ENCODE measurements at regions not wholly inside any gene's neighbourhood (a gene's known extent, or its start where the extent isn't known, plus 50 kb on each side); places are given as distances from the start of the nearest gene placed in this dataset.

- H3K27ac ChIP-seq (ENCODE audit: low read length), result no peak overlapping the region
- DNase-seq, result no peak
- no peak overlapping the region for H3K4me3 ChIP-seq (ENCODE audit: low read length)
- no peaks in the 10 kb centered on the region for H3K4me1 ChIP-seq (ENCODE audit: control insufficient read depth, insufficient read depth, low read length)
- no peaks in the 10 kb centered on the region for H3K9me3 ChIP-seq (ENCODE audit: control insufficient read depth, low read depth, low read length)
- no peaks in the 10 kb centered on the region for H3K36me3 ChIP-seq (ENCODE audit: control insufficient read depth, insufficient read depth, low read length)
- 50% methylated on average over 1 of the region's 2 CpGs for WGBS (ENCODE audit: insufficient coverage, low lambda C conversion rate)
- no peaks in the 10 kb centered on the region for H3K27me3 ChIP-seq (ENCODE audit: control insufficient read depth, insufficient read depth, low read length)
These were observed 474.9 kb upstream of the SOX5 start for GRCh38 chr12:24424376-24424775.

DNA sequence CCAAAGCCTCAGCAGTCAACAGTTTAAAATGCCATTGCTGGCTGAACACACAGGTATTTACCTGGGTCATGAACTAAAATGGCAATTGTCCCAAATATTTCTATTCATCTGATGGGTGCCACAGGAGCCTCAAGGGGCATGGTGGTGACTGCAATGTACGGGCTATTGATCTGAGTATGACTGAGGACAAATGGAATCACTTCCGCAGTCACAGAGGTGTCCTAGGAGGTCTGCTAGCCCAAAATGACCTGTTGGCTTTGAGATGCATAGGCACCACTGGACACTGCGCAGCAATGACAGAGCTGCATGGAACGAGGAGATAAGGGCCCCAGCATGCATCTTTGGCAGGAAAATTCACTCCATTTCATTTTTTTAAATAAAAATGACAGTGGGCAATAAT is 474.1 kb upstream of the SOX5 start:
- Histone ChIP-seq H3K4me1 (ENCODE audit: control insufficient read depth, insufficient read depth, low read length) (no peaks in the 10 kb centered on the region), H3K4me3 (ENCODE audit: low read length) (no peak overlapping the region), H3K9me3 (ENCODE audit: control insufficient read depth, low read depth, low read length) (no peaks in the 10 kb centered on the region), H3K27me3 (ENCODE audit: control insufficient read depth, insufficient read depth, low read length) (no peaks in the 10 kb centered on the region), H3K36me3 (ENCODE audit: control insufficient read depth, insufficient read depth, low read length) (no peaks in the 10 kb centered on the region), H3K27ac (ENCODE audit: low read length) (no peak overlapping the region)
- DNase-seq, result no peak
- WGBS (ENCODE audit: insufficient coverage, low lambda C conversion rate), result no CpG with 5 or more reads among the region's 4 CpGs

- no peak overlapping the region for H3K4me3 ChIP-seq (ENCODE audit: low read length)
- H3K9me3 ChIP-seq (ENCODE audit: control insufficient read depth, low read depth, low read length), result no peaks in the 10 kb centered on the region
- H3K27me3 ChIP-seq (ENCODE audit: control insufficient read depth, insufficient read depth, low read length), result no peaks in the 10 kb centered on the region
- no peak for DNase-seq
- H3K36me3 ChIP-seq (ENCODE audit: control insufficient read depth, insufficient read depth, low read length), result no peaks in the 10 kb centered on the region
- WGBS (ENCODE audit: insufficient coverage, low lambda C conversion rate), result 100% methylated on average over 1 of the region's 5 CpGs
- no peaks in the 10 kb centered on the region for H3K4me1 ChIP-seq (ENCODE audit: control insufficient read depth, insufficient read depth, low read length)
- no peak overlapping the region for H3K27ac ChIP-seq (ENCODE audit: low read length)
These were observed 472.3 kb upstream of the SOX5 start for GRCh38 chr12:24421759-24422158.

DNA sequence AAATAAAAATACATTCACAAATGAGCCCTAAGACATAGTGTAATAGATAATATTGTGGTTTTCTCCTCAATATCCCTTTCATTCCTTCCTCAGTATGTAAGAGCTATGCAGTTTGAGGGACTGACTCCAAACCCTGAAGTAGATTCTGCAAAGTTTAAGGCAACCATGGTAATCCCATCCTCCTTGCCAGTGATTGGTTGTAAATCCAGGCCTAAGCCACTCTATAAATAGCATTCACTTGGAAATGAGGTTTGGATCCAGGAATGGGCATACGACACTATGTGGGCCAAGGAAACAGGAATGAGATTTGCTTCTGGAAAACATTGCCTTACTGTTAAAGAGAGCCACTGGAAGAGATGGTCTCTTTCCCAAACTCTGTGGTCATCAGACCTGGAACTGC is 468.7 kb upstream of the SOX5 start:
- H3K4me3 ChIP-seq (ENCODE audit: low read length), result no peak overlapping the region

GRCh38 chr12:24416423-24417109 is 467.1 kb upstream of the SOX5 start:
- WGBS (ENCODE audit: insufficient coverage, low lambda C conversion rate), result 80% methylated on average over 1 of the region's 7 CpGs
- no peaks in the 10 kb centered on the region for H3K9me3 ChIP-seq (ENCODE audit: control insufficient read depth, low read depth, low read length)
- H3K4me3 ChIP-seq (ENCODE audit: low read length), result no peak overlapping the region
- H3K36me3 ChIP-seq (ENCODE audit: control insufficient read depth, insufficient read depth, low read length), result no peaks in the 10 kb centered on the region
- no peaks in the 10 kb centered on the region for H3K4me1 ChIP-seq (ENCODE audit: control insufficient read depth, insufficient read depth, low read length)
- no peaks in the 10 kb centered on the region for H3K27me3 ChIP-seq (ENCODE audit: control insufficient read depth, insufficient read depth, low read length)
- H3K27ac ChIP-seq (ENCODE audit: low read length), result no peak overlapping the region
- DNase-seq, result no peak

More for the DNA sequence above, 468.7 kb upstream of the SOX5 start:
- DNase-seq, result no peak
- no peaks in the 10 kb centered on the region for H3K4me1 ChIP-seq (ENCODE audit: control insufficient read depth, insufficient read depth, low read length)
- no CpG with 5 or more reads among the region's 1 CpG for WGBS (ENCODE audit: insufficient coverage, low lambda C conversion rate)
- H3K27ac ChIP-seq (ENCODE audit: low read length), result no peak overlapping the region
- no peaks in the 10 kb centered on the region for H3K9me3 ChIP-seq (ENCODE audit: control insufficient read depth, low read depth, low read length)
- H3K27me3 ChIP-seq (ENCODE audit: control insufficient read depth, insufficient read depth, low read length), result no peaks in the 10 kb centered on the region
- H3K36me3 ChIP-seq (ENCODE audit: control insufficient read depth, insufficient read depth, low read length), result no peaks in the 10 kb centered on the region

- WGBS (ENCODE audit: insufficient coverage, low lambda C conversion rate), result 86% methylated on average over 4 of the region's 6 CpGs
- Histone ChIP-seq H3K9me3 (ENCODE audit: control insufficient read depth, low read depth, low read length) (no peaks in the 10 kb centered on the region), H3K4me1 (ENCODE audit: control insufficient read depth, insufficient read depth, low read length) (no peaks in the 10 kb centered on the region), H3K36me3 (ENCODE audit: control insufficient read depth, insufficient read depth, low read length) (no peaks in the 10 kb centered on the region), H3K27ac (ENCODE audit: low read length) (no peak overlapping the region), H3K4me3 (ENCODE audit: low read length) (no peak overlapping the region), H3K27me3 (ENCODE audit: control insufficient read depth, insufficient read depth, low read length) (no peaks in the 10 kb centered on the region)
- no peak for DNase-seq
These were observed 466.5 kb upstream of the SOX5 start for GRCh38 chr12:24415934-24416333.

- H3K9me3 ChIP-seq (ENCODE audit: control insufficient read depth, low read depth, low read length), result no peaks in the 10 kb centered on the region
- H3K4me3 ChIP-seq (ENCODE audit: low read length), result no peak overlapping the region
- 60% methylated on average over 1 of the region's 5 CpGs for WGBS (ENCODE audit: insufficient coverage, low lambda C conversion rate)
- no peaks in the 10 kb centered on the region for H3K4me1 ChIP-seq (ENCODE audit: control insufficient read depth, insufficient read depth, low read length)
- no peaks in the 10 kb centered on the region for H3K27me3 ChIP-seq (ENCODE audit: control insufficient read depth, insufficient read depth, low read length)
- no peaks in the 10 kb centered on the region for H3K36me3 ChIP-seq (ENCODE audit: control insufficient read depth, insufficient read depth, low read length)
- H3K27ac ChIP-seq (ENCODE audit: low read length), result no peak overlapping the region
- no peak for DNase-seq
These were observed 465.0 kb upstream of the SOX5 start for GRCh38 chr12:24414480-24414879.

DNA sequence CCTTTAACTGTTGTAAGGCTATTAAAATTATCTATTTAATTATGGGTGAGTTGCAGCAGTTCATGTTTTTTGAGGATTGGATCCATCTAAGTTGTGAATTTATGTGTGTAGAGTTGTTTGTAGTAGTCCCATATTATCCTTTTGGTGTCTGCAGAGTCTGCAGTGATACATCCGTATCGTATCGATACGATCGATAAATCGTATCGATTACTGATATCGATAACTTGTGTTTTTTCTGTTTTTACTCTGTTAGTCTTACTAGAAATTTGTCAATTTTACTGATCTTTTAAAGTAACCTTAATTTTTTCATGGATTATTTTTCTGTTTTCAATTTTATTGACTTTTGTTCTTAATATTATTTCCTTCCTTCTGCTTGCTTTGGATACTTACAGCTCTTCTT is 462.5 kb upstream of the SOX5 start:
- Histone ChIP-seq H3K4me3 (ENCODE audit: low read length) (no peak overlapping the region), H3K9me3 (ENCODE audit: control insufficient read depth, low read depth, low read length) (no peaks in the 10 kb centered on the region), H3K27ac (ENCODE audit: low read length) (no peak overlapping the region), H3K27me3 (ENCODE audit: control insufficient read depth, insufficient read depth, low read length) (no peaks in the 10 kb centered on the region), H3K4me1 (ENCODE audit: control insufficient read depth, insufficient read depth, low read length) (no peaks in the 10 kb centered on the region), H3K36me3 (ENCODE audit: control insufficient read depth, insufficient read depth, low read length) (no peaks in the 10 kb centered on the region)
- 100% methylated on average over 8 of the region's 8 CpGs for WGBS (ENCODE audit: insufficient coverage, low lambda C conversion rate)
- no peak for DNase-seq

DNA sequence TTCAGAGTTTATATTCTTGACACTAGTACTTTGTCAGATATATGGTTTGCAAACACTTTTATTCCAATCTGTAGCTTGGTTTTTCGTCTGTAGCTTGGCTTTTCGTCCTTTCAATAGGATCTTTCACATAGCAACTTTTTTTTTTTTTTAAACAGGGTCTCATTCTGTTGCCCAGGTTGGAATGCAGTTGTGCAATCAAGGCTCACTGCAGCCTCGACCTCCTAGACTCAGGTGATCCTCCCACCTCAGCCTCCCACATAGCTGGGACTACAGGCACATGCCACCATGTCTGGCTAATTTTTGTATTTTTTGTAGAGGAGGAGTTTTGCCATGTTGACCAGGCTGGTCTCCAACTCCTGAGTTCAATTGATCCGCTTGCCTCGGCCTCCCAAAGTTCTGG is 460.4 kb upstream of the SOX5 start:
- Histone ChIP-seq H3K36me3 (ENCODE audit: control insufficient read depth, insufficient read depth, low read length) (no peaks in the 10 kb centered on the region), H3K9me3 (ENCODE audit: control insufficient read depth, low read depth, low read length) (no peaks in the 10 kb centered on the region), H3K4me3 (ENCODE audit: low read length) (no peak overlapping the region), H3K27ac (ENCODE audit: low read length) (no peak overlapping the region), H3K27me3 (ENCODE audit: control insufficient read depth, insufficient read depth, low read length) (no peaks in the 10 kb centered on the region), H3K4me1 (ENCODE audit: control insufficient read depth, insufficient read depth, low read length) (no peaks in the 10 kb centered on the region)
- DNase-seq, result no peak
- WGBS (ENCODE audit: insufficient coverage, low lambda C conversion rate), result 90% methylated on average over 2 of the region's 5 CpGs

- H3K4me3 ChIP-seq (ENCODE audit: low read length), result no peak overlapping the region
- no peaks in the 10 kb centered on the region for H3K36me3 ChIP-seq (ENCODE audit: control insufficient read depth, insufficient read depth, low read length)
- H3K27ac ChIP-seq (ENCODE audit: low read length), result no peak overlapping the region
- no peaks in the 10 kb centered on the region for H3K4me1 ChIP-seq (ENCODE audit: control insufficient read depth, insufficient read depth, low read length)
- H3K9me3 ChIP-seq (ENCODE audit: control insufficient read depth, low read depth, low read length), result no peaks in the 10 kb centered on the region
- 83% methylated on average over 3 of the region's 5 CpGs for WGBS (ENCODE audit: insufficient coverage, low lambda C conversion rate)
- H3K27me3 ChIP-seq (ENCODE audit: control insufficient read depth, insufficient read depth, low read length), result no peaks in the 10 kb centered on the region
- no peak for DNase-seq
These were observed 458.8 kb upstream of the SOX5 start for GRCh38 chr12:24408305-24408704.

DNA sequence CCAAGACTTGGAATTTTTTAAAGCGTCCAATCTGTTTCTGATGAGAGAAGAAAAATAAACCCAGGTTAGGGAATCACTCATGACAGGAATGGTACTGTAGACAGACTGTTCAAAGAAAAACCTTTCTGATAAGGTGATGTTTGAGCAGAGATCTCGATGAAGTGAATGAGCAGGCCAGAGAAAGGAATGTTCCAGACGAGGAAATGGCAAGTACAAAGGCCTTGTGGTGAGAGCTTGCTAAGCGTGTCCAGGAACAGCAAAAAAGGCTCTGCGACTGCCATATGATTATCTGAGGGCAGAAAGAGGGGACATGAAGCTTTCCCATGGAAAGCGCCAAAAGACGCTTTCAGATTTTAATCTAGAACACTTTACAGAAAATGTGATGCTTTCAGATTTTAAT is 458.4 kb upstream of the SOX5 start:
- DNase-seq, result no peak
- H3K36me3 ChIP-seq (ENCODE audit: control insufficient read depth, insufficient read depth, low read length), result no peaks in the 10 kb centered on the region
- no peaks in the 10 kb centered on the region for H3K4me1 ChIP-seq (ENCODE audit: control insufficient read depth, insufficient read depth, low read length)
- H3K4me3 ChIP-seq (ENCODE audit: low read length), result no peak overlapping the region
- H3K27ac ChIP-seq (ENCODE audit: low read length), result no peak overlapping the region
- no peaks in the 10 kb centered on the region for H3K27me3 ChIP-seq (ENCODE audit: control insufficient read depth, insufficient read depth, low read length)
- no peaks in the 10 kb centered on the region for H3K9me3 ChIP-seq (ENCODE audit: control insufficient read depth, low read depth, low read length)
- 83% methylated on average over 3 of the region's 7 CpGs for WGBS (ENCODE audit: insufficient coverage, low lambda C conversion rate)
